ENCODE measurements at regions not wholly inside any gene's neighbourhood (a gene's known extent, or its start where the extent isn't known, plus 50 kb on each side); places are given as distances from the start of the nearest gene placed in this dataset.

GRCh38 chr2:128681507-128681906, 362.8 kb upstream of the HS6ST1 start:
- no peak for DNase-seq

DNA sequence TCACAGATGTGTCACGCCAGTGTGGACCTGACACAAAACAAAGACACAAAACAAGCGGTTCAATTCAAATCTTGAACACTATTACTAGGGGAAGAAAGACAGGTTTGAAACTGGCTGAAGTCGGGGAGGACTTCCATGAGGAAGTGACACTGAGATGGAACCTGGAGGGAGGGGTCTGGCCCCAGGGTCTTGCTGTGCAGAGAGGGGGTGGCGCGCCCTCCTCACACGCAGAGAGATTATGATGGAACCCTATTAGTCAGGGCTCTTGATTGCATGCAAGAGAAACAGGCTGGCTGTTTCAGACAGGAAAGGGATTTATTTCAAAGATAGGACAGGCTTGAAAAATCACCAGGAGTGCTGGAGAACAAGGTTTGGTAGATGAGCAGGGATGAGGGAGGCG, 363.6 kb upstream of the HS6ST1 start:
- no peak for DNase-seq

- DNase-seq: no peak
Observed at GRCh38 chr2:128682729-128683284, 364.1 kb upstream of the HS6ST1 start.

- DNase-seq: no peak
Observed at GRCh38 chr2:128684523-128684922, 365.9 kb upstream of the HS6ST1 start.

DNA sequence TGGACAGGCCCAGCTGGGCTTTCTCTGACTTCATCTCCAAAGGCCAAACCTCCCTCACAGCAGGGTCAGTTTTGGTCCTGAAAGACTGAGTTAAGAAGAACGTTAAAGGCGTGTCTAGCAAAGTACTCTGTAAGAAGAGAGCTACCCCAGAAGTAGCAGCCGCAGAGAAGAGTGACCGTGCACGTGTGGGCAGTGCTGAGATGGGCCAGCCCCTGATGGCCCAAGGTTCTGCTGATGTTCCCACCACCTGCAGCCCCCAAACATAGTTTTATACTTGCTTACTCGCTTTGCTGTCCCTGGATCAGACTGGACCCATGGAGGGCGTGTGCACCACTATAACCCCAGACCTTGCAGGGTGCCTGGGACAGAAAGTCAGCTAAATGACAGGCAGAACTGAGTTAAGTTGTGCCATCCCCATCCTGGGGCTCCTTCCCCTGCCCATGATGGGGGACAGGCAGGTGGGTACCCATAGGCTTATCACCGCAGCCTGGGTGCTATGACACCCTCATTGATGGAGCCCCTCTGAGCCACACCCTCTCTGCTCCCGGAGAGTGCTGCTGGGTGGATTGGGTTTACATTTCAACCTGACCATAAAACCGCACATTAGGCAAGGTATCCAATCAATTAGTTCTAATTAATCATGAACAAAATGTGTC, 367.3 kb upstream of the HS6ST1 start:
- no peak for DNase-seq

GRCh38 chr2:128686497-128686859, 367.8 kb upstream of the HS6ST1 start:
- peak in 1 of 2 donors; percentile 6 for DNase-seq

DNA sequence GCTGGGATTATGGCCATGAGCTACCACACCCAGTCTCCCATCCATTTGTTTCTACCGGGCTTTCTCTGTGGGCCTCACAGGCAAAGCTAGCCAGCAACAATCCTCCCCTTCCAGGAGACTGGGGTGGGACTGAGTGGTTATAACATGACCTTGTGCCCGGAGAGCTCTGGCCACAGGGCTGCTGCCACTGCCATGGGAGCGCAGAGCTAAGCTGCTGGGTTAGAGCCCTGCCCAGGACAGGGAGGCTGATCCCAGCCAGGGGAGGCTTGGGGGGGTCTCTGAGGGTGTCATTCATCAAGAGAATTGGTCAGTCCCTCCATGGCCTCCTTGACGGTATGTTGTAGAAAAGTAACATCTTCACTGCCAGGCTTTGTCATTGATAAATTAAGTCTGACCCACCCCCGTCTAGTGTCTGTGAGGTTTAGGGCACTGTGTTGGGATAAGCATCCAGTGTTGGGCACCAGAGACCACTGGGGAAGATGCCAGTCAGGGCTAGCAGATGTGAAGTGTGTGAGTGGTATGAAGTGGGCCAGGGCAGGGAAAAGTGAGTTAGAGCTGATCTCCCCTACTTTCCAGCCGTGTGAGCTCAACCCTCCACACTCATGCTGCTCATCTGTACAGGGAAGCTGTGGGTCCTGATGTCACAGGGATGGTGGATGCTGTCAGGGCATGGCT, 368.4 kb upstream of the HS6ST1 start:
- no peak for DNase-seq

GRCh38 chr2:128687565-128687964, 368.9 kb upstream of the HS6ST1 start:
- DNase-seq: no peak

DNA sequence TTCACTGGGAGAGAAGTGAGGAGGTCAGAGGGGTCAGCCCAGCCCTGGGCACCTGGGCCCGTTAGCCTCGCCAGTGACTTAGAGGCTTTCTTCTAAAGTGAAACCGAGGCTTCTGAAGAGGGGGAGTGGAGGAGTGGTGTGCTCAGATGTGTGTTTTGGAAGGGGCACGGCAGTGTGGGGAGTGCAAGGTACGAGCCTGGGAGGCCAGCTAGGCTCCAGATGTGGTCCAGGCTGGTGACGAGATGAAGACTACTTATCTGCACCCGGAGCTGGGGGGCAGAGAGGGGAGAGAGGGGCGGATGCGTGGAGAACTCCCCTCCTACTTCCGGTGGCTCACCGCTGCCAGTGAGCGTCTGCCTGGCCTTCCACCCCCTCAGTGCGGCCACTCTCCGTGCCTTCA, 371.3 kb upstream of the HS6ST1 start:
- no peak for DNase-seq

DNA sequence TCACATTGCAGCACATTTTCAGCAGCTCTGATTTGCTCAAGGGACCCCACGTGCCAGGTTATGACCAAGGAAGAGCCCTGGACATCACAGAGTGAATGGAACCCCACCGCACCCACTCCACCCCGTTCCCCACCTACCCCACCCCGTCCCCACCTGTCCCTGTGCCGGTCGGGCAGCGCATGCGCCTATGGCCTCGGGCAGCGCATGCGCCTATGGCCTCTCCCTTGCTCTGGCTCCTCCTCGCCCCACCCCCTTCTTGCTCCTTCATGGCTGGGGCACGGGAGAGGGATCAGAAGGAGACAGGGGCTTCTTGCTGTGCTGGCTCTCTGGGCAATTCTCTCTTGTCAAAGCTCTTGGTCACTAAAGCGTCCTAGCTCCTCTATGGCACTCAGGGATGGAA, 371.8 kb upstream of the HS6ST1 start:
- no peak for DNase-seq

DNA sequence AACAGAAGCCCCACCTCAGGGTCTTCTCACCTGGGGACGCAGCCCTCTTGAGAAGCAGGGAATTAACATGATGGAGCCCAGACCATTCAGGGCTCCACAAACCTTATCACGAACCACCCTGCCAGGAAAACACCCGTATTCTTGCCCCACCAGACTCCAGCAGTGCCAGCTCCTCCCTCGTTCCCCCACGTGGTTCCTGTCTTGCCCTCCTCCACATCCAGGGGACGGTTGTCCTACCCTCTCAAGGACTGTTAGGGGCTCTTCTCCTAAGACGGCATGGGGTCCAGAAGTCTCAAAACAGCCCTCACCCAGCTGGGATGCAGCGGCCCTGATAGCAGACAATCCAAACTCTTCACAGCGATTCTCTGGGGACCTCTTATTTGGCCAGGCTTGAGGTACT, 372.2 kb upstream of the HS6ST1 start:
- DNase-seq: no peak

- DNase-seq: no peak
Observed at GRCh38 chr2:128691526-128691925, 372.9 kb upstream of the HS6ST1 start.

DNA sequence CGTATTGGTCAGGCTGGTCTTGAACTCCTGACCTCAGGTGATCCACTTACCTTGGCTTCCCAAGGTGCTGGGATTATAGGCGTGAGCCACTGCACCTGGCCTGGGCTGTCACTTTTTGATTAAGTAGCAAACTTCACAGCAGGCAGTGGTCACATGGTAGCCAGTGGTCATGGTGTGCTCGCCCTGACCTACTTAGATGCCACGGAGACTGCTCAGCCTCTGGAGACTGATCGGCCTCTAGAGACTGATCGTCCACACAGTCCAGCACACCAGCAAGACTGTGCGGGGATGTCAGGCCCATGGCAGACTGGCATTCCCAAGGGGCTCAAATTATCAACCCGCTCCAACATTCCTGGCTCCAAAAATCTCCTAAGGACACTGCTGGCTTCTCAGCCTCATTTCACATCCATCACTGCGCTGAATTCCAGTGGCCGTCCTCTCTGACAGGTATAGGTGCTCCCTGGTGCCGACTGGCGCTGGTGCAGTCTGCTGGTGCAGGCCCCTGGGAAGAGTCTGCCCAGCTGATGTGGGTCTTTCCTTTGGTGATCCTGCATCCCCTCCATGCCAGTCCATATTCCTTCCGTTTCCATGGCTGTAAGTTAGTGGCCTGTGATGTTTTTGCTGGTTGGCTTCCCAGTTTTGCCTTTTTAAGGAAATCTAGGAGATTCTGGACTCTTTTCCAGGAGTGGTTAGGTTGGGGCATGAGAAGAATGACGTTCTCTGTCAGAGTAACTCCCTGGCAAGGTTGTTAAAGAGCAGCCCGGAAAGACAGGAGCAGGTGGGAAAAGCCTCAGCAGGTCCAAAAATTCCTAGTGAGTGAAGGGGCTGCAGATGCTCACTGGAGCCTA, 374.5 kb upstream of the HS6ST1 start:
- DNase-seq: no peak

DNA sequence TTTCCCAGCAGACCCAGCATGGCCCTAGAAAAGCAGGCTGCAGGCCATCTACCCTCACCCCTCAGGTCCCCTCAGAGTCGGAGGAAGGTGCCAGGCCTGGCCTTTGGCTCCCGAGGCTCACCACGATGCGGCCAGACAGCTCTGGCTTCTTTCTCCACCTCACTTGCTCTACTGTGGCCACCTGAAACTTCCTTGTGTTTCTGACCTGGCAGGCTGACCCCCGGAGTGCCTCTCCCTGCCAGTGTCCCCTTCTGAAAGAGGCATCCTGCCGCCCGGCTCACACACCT, 375.0 kb upstream of the HS6ST1 start:
- DNase-seq: no peak

DNA sequence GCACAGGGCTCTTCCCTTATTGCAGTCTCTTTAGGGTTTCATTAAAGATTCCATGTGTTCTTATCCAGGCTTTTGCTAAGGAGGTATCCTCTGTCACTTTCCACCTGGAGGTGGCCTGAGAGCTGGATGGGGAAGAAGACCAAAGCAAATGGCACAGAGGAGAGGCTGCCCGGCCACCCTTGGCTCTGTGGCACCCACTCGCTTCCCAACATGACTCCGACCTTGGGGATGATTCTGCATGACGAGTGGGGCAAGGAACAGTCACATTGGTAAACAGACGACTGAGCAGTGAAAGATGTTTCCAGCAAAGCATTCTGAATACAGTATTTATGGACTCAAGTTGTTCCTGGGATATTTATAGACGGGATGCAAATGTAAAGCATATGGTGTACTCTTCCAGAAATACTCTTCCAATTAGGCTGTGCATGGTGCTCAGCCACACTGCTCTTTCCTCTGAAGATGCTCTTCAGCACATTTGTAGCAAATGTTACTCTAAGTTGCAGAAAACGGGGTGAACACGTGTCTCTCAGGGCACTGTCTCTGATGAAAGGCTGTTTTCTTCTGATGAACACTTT, 377.1 kb upstream of the HS6ST1 start:
- no peak for DNase-seq

DNA sequence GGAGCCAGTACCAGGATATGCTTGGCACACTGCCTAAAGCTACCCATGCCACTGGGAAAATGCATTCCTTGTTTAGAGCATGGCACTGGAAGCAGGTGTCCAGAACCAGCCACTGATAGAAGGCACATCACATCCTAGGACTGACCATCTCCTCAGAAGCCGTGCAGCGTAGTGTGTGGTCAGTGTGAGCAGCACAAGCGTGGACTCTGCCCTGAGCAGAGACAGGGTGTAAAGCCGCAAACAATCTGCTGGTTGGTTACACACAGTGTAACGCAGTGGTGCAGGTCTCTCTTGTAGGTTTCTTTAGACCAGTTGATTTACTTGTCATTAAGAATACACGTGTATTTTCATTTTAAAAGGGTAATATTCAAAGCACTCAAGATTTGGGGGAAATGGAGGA, 377.8 kb upstream of the HS6ST1 start:
- DNase-seq: no peak

GRCh38 chr2:128701418-128701817, 382.8 kb upstream of the HS6ST1 start:
- no peak for DNase-seq

DNA sequence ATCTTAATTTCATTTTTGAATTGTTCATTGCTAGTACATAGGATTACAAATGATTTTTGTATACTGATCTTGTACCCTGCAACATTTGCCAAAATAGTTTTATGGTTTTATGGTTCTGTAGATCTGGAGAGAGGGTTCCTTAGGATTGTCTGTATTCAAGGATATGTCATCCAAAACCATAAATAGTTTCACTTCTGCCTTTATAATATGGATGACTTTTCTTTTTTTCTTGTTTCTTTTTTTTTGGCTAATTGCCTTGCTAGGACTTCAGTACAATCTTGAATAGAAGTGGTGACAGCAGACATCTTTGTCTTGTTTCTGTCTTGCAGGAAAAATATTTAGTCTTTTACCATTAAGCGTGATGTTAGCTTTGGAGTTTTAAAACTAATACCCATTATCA, 383.9 kb upstream of the HS6ST1 start:
- no peak for DNase-seq

DNA sequence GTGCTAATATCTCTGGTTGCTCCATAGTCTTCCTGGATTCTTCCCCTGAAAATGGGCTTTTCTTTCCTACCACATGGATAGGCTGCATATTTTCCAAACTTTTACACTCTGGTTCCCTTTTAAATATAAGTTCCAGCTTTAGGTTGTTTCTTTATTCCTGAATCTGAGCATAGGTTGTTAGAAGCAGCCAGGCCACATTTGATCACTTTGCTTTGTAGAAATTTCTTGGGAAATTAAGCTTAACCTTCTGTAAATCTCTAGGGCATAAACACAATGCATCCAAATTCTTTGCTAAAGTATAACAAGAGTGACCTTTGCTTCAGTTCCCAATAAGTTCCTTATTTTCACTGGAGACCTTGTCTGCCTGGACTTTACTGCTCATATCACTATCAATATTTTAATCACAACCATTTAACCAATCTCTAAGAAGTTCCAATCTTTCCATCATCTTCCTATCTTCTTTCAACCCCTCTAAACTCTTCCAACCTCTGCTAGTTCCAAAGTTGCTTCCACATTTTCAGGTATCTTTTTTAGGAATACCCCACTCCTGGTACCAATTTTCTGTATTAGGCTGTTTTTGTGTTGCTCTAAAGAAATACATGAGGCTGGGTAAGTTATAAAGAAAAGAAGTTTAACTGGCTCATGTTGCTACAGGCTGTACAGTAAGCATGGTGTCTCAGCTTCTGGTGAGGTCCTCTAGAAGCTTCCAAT, 389.6 kb upstream of the HS6ST1 start:
- DNase-seq: no peak

DNA sequence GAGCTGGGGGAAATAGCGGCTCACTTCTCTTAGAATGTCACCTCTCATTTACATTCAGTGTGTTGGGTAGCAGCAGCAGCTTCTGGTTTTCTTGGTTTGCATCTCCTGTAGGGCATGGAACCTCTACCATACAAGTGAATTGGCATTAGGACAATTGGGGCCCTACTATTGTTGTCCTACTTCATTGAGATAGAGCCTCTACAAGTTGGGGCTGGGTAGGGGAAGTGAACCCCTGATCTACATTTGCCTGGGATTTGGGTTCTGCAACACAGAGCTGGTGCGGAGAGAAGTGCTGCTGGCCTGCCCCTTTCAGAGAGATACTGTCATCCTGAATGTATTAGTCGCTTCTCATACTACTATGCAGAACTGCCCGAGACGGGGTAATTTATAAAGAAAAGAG, 391.6 kb upstream of the HS6ST1 start:
- no peak for DNase-seq

GRCh38 chr2:128710729-128711128, 392.1 kb upstream of the HS6ST1 start:
- no peak for DNase-seq

- DNase-seq: no peak
Observed at GRCh38 chr2:128714285-128714684, 395.6 kb upstream of the HS6ST1 start.

DNA sequence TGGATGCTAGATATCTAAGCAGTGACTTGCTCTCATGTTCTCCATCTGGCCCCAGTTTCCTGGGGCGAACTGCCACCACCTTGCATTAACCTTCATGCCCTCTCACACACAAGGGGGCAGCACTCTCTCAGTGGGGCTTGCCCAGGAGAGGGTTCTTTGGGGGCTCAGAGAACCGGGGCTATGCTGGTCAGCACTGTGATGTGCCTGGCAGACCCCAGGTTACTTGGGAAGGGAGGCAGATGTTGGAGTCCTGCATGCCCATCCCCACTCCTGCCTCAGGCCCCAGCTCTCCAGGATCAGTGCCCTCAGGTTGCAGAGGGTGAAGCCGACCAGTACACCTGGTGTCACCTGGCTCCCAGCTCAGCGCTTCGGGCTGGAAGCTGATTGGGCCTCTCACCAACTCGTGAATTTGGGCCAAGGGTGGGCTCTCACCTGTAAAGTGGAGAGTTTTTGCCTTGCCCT, 396.2 kb upstream of the HS6ST1 start:
- no peak for DNase-seq

Measured in CD4-positive, alpha-beta T cell treated with Interleukin-4 for 1 hour (primary cell).